Karpas-422 (cell line): ENCODE measurements at regions not wholly inside any gene's neighbourhood (a gene's known extent, or its start where the extent isn't known, plus 50 kb on each side); places are given as distances from the start of the nearest gene placed in this dataset.

Source experiments
- DNase-seq: peaks from one replicate; pipeline ENCODE4 v3.0.0-alpha.2; 2015
- H2AFZ ChIP-seq: fragments of 200-600 bp; sonication (generic); 2 replicates; pipeline ENCODE4 v1.6.1; 2014; ENCODE audit warnings: antibody characterized with exemption, low read length, mixed read lengths
- H3K27ac ChIP-seq: fragments of 200-600 bp; sonication (generic); 2 replicates; pipeline ENCODE4 v1.5.1; 2014; ENCODE audit warnings: mild to moderate bottlenecking, low read length, moderate library complexity
- H3K27me3 ChIP-seq: fragments of 200-600 bp; sonication (generic); 2 replicates; pipeline ENCODE4 v1.6.1; 2014; ENCODE audit warnings: low read length, mixed read lengths
- H3K36me3 ChIP-seq: fragments of 200-600 bp; sonication (generic); 2 replicates; pipeline ENCODE4 v1.6.1; 2014; ENCODE audit warnings: low read length, mixed read lengths; ENCODE audit not compliant: insufficient read depth
- H3K4me1 ChIP-seq: fragments of 200-600 bp; sonication (generic); 2 replicates; pipeline ENCODE4 v1.6.1; 2014; ENCODE audit warnings: mild to moderate bottlenecking, low read length, mixed read lengths
- H3K4me2 ChIP-seq: fragments of 200-600 bp; sonication (generic); 2 replicates; pipeline ENCODE4 v1.6.1; 2014; ENCODE audit warnings: low read length, low read depth, mild to moderate bottlenecking; ENCODE audit not compliant: poor library complexity, severe bottlenecking
- H3K4me3 ChIP-seq: fragments of 200-600 bp; sonication (generic); 2 replicates; pipeline ENCODE4 v1.5.1; 2014; ENCODE audit warnings: mild to moderate bottlenecking, antibody characterized with exemption, low read length, mixed read lengths
- H3K79me2 ChIP-seq: fragments of 200-600 bp; sonication (generic); 2 replicates; pipeline ENCODE4 v1.6.1; 2014; ENCODE audit warnings: mild to moderate bottlenecking, low read length, mixed read lengths
- H3K9ac ChIP-seq: fragments of 200-600 bp; sonication (generic); 2 replicates; pipeline ENCODE4 v1.6.0; 2014; ENCODE audit warnings: low read length
- H3K9me2 ChIP-seq: fragments of 200-600 bp; sonication (generic), shearing (Covaris generic); replicated peaks from 2 replicates; pipeline ENCODE4 v1.6.0; 2014; ENCODE audit warnings: mild to moderate bottlenecking, low read length, moderate library complexity; ENCODE audit not compliant: insufficient read depth
- H3K9me3 ChIP-seq: fragments of 300-700, 200-600 bp; sonication (generic); 2 replicates; pipeline ENCODE4 v1.6.1; 2014; ENCODE audit warnings: low read length, mixed read lengths
- H4K20me1 ChIP-seq: fragments of 200-600 bp; sonication (generic); 2 replicates; pipeline ENCODE4 v1.6.1; 2014; ENCODE audit warnings: mild to moderate bottlenecking, antibody characterized with exemption, low read length, low read depth; ENCODE audit not compliant: insufficient read depth

GRCh38 chr15:87268675-87269074, 987.9 kb downstream of the NTRK3 start:
- Histone ChIP-seq H3K9ac (no peak overlapping the region), H3K4me2 (no peak overlapping the region), H4K20me1 (no peaks in the 10 kb centered on the region), H3K9me3 (peaks cover 28% of the 10 kb centered on the region), H3K4me1 (no peaks in the 10 kb centered on the region), H3K36me3 (no peaks in the 10 kb centered on the region), H3K27me3 (no peaks in the 10 kb centered on the region), H3K4me3 (no peak overlapping the region), H3K9me2 (no peaks in the 10 kb centered on the region), H2AFZ (no peak overlapping the region), H3K79me2 (no peaks in the 10 kb centered on the region), H3K27ac (no peak overlapping the region)
- DNase-seq = no peak

DNA sequence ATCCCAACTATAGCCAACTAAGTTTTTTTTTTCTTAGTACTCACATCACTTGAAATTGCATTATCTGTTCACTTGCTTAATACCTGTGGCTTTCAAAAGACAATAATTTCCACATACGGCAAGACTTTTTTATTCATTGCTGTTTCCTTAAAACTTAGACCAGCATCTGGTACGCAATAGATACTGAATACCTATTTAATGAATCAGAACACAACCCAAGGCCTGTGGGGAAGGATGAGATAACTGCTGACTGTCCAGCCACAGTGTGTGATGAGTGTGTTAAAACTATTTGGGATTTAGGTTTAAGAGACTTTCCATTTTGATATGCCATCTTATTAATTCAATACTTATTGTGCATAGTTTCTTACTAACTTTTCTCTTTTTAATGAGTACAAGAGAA, 988.7 kb downstream of the NTRK3 start:
- Histone ChIP-seq H3K4me3 (no peak overlapping the region), H3K79me2 (no peaks in the 10 kb centered on the region), H3K36me3 (no peaks in the 10 kb centered on the region), H3K4me2 (no peak overlapping the region), H4K20me1 (no peaks in the 10 kb centered on the region), H3K9me3 (peaks cover 32% of the 10 kb centered on the region), H2AFZ (no peak overlapping the region), H3K9ac (no peak overlapping the region), H3K9me2 (no peaks in the 10 kb centered on the region), H3K27ac (no peak overlapping the region), H3K27me3 (no peaks in the 10 kb centered on the region), H3K4me1 (no peaks in the 10 kb centered on the region)
- no peak for DNase-seq

- Histone ChIP-seq H3K27me3 (no peaks in the 10 kb centered on the region), H3K9me3 (peaks cover 21% of the 10 kb centered on the region), H2AFZ (no peak overlapping the region), H3K79me2 (no peaks in the 10 kb centered on the region), H3K4me1 (no peaks in the 10 kb centered on the region), H4K20me1 (no peaks in the 10 kb centered on the region), H3K9me2 (no peaks in the 10 kb centered on the region), H3K27ac (no peak overlapping the region), H3K36me3 (no peaks in the 10 kb centered on the region), H3K4me2 (no peak overlapping the region), H3K4me3 (no peak overlapping the region), H3K9ac (no peak overlapping the region)
- DNase-seq = no peak
Measured at GRCh38 chr15:87263871-87264270, 992.7 kb downstream of the NTRK3 start.

- Histone ChIP-seq H3K4me3 (no peak overlapping the region), H3K4me1 (no peaks in the 10 kb centered on the region), H3K9ac (no peak overlapping the region), H2AFZ (no peak overlapping the region), H3K27me3 (no peaks in the 10 kb centered on the region), H3K79me2 (no peaks in the 10 kb centered on the region), H3K9me3 (peaks cover 21% of the 10 kb centered on the region), H3K27ac (no peak overlapping the region), H3K36me3 (no peaks in the 10 kb centered on the region), H3K4me2 (no peak overlapping the region), H3K9me2 (no peaks in the 10 kb centered on the region), H4K20me1 (no peaks in the 10 kb centered on the region)
- no peak for DNase-seq
Measured at GRCh38 chr15:87263296-87263695, 993.2 kb downstream of the NTRK3 start.

GRCh38 chr15:87245592-87245991, 1010.9 kb downstream of the NTRK3 start:
- H4K20me1 ChIP-seq = no peaks in the 10 kb centered on the region
- H3K4me1 ChIP-seq = no peaks in the 10 kb centered on the region
- no peaks in the 10 kb centered on the region for H3K27me3 ChIP-seq
- no peak overlapping the region for H3K4me2 ChIP-seq
- no peak for DNase-seq
- H3K4me3 ChIP-seq = no peak overlapping the region
- H3K27ac ChIP-seq = no peak overlapping the region
- H3K36me3 ChIP-seq = no peaks in the 10 kb centered on the region
- no peak overlapping the region for H3K9ac ChIP-seq
- no peak overlapping the region for H2AFZ ChIP-seq
- peaks cover 28% of the 10 kb centered on the region for H3K9me3 ChIP-seq
- H3K9me2 ChIP-seq = no peaks in the 10 kb centered on the region
- H3K79me2 ChIP-seq = no peaks in the 10 kb centered on the region

- Histone ChIP-seq H3K4me3 (no peak overlapping the region), H4K20me1 (no peaks in the 10 kb centered on the region), H3K9me3 (peaks cover 40% of the 10 kb centered on the region), H3K79me2 (no peaks in the 10 kb centered on the region), H3K9me2 (no peaks in the 10 kb centered on the region), H3K4me1 (no peaks in the 10 kb centered on the region), H2AFZ (no peak overlapping the region), H3K9ac (no peak overlapping the region), H3K27ac (no peak overlapping the region), H3K4me2 (no peak overlapping the region), H3K36me3 (no peaks in the 10 kb centered on the region), H3K27me3 (no peaks in the 10 kb centered on the region)
- DNase-seq = no peak
Measured at GRCh38 chr15:87243474-87243873, 1013.1 kb downstream of the NTRK3 start.

- no peaks in the 10 kb centered on the region for H3K9me2 ChIP-seq
- H3K27me3 ChIP-seq = no peaks in the 10 kb centered on the region
- no peak overlapping the region for H3K9ac ChIP-seq
- no peaks in the 10 kb centered on the region for H3K36me3 ChIP-seq
- H3K4me1 ChIP-seq = no peaks in the 10 kb centered on the region
- DNase-seq = no peak
- H4K20me1 ChIP-seq = no peaks in the 10 kb centered on the region
- no peak overlapping the region for H3K4me3 ChIP-seq
- no peak overlapping the region for H3K27ac ChIP-seq
- H2AFZ ChIP-seq = no peak overlapping the region
- peaks cover 41% of the 10 kb centered on the region for H3K9me3 ChIP-seq
- no peak overlapping the region for H3K4me2 ChIP-seq
- H3K79me2 ChIP-seq = no peaks in the 10 kb centered on the region
Measured at GRCh38 chr15:87239582-87240230, 1016.8 kb downstream of the NTRK3 start.

DNA sequence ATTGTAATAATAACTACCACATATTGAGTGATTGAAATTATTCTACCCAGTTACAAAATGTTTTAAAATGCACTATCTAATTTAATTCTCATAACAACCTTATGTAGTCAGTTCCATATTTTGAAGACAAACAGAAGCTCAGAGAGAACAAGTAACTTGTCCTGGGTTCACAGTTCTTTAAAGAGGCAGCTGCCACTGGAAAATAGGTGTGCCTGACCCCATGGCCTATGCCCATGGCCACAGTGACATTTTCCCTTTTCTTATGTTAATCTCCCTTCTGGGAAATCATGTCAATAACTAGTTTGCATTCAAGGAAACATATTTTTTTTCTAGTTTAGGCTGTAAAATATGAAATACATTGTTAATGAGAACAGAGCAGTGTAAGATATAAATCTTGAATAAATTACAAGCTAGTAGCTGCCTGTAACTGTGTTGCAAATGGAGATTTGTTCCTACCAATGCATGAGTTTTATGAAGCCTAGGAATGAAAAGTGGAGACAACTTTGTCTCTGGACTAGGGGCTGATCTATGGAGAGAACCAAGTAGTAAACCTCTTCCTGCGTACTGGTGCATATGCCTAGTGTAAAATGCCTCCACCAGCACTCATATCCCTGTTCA, 1018.0 kb downstream of the NTRK3 start:
- Histone ChIP-seq H3K4me3 (no peak overlapping the region), H3K9me2 (no peaks in the 10 kb centered on the region), H4K20me1 (no peaks in the 10 kb centered on the region), H3K27me3 (no peaks in the 10 kb centered on the region), H3K79me2 (no peaks in the 10 kb centered on the region), H3K9ac (no peak overlapping the region), H3K27ac (no peak overlapping the region), H3K4me2 (no peak overlapping the region), H3K4me1 (no peaks in the 10 kb centered on the region), H3K36me3 (no peaks in the 10 kb centered on the region), H2AFZ (no peak overlapping the region), H3K9me3 (peaks cover 35% of the 10 kb centered on the region)
- DNase-seq = no peak
